C1 segment of cervical spinal cord (tissue), 14 donors: ENCODE measurements at regions not wholly inside any gene's neighbourhood (a gene's known extent, or its start where the extent isn't known, plus 50 kb on each side); places are given as distances from the start of the nearest gene placed in this dataset.
"Not testable (repeated sequence)": the region's sequence is repeated elsewhere in the genome, so short reads cannot be mapped to it uniquely, and the experiment has no call there.

Source experiments
- DNase-seq, 14 donors: peaks; one replicate each; lab custom pipeline; 2025; lab: John Stamatoyannopoulos, UW

GRCh38 chr4:188434643-188435042, 295.4 kb downstream of the TRIML1 start:
- DNase-seq, result no peak

- DNase-seq, result no peak
Observed at GRCh38 chr4:188435381-188435780, 296.1 kb downstream of the TRIML1 start.

- no peak for DNase-seq
Observed at GRCh38 chr4:188437535-188437934, 298.3 kb downstream of the TRIML1 start.

DNA sequence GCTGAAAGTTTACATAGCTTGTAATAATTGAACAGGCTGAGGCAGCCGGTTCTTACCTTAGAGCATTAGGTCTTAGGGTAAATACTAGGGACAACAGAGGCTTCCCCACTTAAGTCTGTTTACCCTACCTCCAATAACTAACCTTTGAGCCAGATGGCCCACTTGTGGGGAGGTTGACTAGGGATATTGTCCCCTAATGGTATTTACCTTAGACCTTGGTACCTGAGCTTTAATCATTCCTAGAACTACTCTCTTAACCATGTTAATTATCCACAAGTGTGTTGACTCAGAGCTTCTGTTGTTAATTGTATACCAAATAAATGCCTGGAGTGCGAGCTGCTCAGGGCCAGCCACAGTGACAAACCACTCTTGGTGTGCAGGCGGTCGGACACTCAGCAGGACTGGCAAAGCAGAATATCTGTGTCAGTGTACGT, 299.2 kb downstream of the TRIML1 start:
- not testable (repeated sequence) for DNase-seq

DNA sequence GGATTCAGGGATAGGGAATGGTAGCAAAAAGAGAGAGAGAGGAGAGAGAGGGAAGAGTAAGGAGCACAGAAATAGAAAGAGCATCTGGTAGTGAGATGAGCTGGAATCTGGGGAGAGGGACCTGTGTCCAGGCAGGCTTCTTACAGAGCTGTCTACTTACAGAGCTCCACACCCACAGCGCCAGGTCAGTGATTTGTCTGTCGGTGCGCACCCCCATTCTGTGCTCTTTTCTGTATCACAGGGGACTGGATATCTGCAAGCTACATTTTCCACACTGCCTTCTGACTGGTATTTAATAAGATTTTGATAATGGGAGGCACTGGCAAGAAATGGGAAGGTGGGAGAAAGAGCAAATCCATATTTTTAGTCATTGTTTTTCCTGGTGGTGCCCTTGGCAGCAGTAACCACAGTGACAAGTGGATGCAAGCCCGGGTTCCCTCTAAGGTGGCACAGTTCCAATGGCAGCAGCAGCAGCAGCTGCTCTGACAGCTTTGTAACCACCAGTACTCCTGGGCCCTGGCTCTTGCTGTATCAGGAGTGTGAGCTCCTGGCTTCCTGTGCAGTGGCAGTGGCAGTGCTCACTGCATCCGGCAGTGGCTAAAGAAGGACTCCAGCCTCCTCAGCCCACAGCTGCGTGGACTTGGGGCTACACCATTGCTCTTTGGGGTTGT, 300.5 kb downstream of the TRIML1 start:
- DNase-seq, result peak in 7 of 14 donors; percentile 6 to 40 (median 15)

- DNase-seq, result no peak
Observed at GRCh38 chr4:188444500-188444899, 305.3 kb downstream of the TRIML1 start.

DNA sequence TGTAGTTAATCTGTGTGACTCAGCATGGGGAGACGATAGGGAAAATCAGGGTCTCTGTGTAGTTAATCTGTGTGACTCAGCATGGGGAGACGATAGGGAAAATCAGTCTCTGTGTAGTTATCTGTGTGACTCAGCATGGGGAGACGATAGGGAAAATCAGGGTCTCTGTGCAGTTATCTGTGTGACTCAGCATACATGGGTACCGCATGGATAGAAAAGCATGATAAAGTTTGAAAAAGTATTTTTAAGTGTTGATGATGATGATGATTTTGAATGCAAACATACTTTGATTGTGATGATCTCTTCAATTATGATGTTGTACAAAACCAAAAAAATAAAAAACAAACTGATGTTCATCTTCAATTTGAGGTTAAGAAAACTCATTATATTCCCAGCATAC, 309.8 kb downstream of the TRIML1 start:
- not testable (repeated sequence) for DNase-seq

DNA sequence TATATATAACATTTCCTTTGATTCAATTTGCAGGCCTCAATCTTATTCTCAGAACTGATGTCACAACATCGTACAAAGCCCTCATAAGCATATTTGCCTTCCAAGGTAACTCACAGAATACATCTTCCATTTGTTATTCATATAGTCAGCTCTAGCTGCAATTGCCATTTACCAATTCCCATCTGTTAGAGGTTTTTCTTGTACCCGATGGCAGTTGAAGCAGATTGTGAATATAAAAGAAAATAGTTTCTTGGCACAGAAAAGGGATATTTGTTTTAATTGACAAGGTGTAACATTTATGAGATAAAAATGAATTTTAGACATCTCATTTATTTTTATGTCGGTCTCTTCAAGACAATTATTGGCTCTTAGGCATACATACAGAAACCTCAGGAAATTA, 311.3 kb downstream of the TRIML1 start:
- DNase-seq, result no peak

GRCh38 chr4:188452097-188452496, 312.9 kb downstream of the TRIML1 start:
- DNase-seq, result no peak

DNA sequence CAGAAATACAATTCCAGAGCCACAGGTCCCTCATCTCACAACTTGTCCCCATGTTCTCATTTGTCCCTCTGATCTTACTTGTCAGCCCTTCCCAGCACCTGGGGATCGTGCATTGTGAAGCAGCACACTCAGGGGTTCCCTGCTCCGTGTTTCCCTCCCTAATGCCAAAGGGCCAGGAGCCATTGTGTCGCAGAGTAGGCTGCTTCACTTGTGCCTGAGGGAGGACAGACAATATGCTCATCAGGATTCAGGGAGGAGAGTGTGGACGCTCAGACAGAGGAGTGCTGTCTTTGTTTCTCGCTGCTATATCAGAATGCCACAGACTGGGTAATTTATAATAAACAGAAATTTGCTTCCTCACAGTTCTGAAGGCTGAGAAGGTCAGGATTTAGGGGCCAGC, 315.3 kb downstream of the TRIML1 start:
- no peak for DNase-seq

DNA sequence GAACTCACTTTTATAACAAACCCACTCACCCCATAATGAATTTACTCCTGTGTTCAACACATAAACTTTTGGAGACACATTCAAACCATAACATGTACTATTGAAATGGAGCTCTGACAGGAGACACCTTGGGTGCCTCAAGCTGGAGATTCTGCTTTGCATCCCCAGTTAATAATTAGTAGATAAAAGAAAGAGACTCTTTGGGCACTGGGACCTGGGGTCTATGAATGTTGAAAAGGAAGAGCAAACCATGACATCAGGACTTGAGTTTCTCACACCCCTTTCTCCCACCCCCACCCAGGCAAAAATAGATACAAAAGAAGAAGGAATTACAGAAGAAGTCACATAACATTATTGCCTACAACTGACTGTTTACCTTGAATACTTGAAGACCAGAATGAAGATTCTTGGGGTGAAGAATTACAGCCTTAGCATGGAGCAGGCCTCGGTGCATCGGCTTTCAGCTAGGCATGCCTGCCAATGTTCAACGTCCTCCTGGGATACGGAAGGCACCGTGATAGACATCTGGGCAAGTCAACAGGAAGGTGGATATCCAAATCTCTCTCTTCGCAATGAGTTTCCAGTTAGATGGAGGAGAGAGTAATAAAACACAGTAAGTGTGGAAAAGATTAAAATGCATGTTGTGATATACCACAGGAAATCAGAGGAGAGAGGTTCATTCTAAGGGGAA, 316.0 kb downstream of the TRIML1 start:
- peak in 1 of 14 donors; percentile 9 for DNase-seq

GRCh38 chr4:188459381-188459780, 320.1 kb downstream of the TRIML1 start:
- no peak for DNase-seq

- no peak for DNase-seq
Observed at GRCh38 chr4:188463909-188464308, 324.7 kb downstream of the TRIML1 start.

DNA sequence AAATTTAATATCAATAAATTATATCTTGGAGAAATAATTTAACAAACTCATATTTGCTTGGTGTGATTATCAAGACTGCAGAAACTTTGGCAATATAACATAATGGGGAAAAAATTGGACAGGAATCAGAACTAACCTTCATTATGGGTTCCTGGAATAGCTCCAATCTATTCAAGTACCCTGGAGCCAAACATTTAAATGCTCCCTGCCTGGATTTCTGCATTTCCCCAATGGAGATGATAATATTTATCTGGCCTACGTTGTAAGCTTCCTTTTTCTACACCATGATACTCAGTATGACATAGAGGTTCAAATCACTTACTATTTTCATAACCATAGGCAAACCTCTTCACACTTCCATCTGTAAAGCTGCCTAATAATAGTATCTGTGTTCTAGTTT, 326.8 kb downstream of the TRIML1 start:
- DNase-seq, result no peak

GRCh38 chr4:188484256-188484655, 345.0 kb downstream of the TRIML1 start:
- no peak for DNase-seq

DNA sequence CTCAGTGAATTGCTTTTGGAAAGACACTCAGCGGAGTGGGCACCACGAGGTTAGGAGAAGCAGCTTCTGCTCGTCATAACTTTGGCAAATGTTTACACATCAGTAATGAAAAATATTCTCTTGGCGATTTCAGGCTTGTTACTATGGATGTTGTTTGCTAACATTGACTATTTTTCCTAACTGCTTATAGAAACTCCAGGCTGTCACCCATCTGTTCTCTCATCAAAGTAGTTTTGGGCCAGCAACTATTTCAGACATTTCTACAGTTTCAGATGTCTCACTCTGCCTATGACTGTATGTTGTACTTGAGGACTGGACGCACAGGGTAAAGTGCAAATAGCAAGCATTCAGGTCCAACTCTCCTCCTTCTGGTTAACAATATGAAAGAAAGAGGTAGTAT, 346.7 kb downstream of the TRIML1 start:
- no peak for DNase-seq

GRCh38 chr4:188492886-188493285, 353.6 kb downstream of the TRIML1 start:
- DNase-seq, result no peak

DNA sequence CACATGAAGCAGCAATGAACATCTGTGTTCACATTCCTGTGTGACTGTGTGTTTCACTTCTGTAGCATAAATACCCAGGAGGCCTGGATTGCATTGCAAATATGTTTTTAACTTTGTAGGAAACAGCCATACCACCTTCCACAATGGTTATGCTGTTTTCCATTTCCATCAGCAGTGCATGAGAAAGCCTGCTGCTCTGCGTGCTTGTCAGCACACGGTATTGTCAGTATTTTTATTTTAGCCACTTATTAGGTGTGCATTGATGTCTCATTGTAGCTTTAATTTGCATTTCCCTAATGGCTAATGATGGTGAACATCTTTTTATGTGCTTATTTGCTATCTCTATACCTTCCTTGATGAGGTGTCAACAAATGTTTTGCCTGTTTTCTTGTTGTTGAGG, 355.9 kb downstream of the TRIML1 start:
- DNase-seq, result no peak

DNA sequence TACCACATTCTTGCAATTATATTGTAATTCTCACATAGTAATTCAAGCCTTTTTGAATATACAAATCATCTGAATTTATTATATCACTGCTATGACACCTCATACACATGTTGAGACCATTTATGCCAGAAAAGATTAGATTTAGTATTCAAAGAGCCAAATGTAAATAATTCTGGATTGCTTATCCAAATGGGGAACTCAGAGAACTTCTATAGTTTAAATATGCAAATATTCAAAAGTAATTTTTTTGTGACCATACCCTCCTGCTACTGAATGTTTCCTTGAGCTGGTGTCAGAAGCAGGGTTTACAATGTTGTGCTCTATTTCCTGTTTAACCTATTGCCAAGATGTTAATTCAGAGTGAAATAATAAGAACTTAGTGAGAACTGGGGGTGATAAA, 372.2 kb downstream of the TRIML1 start:
- no peak for DNase-seq

DNA sequence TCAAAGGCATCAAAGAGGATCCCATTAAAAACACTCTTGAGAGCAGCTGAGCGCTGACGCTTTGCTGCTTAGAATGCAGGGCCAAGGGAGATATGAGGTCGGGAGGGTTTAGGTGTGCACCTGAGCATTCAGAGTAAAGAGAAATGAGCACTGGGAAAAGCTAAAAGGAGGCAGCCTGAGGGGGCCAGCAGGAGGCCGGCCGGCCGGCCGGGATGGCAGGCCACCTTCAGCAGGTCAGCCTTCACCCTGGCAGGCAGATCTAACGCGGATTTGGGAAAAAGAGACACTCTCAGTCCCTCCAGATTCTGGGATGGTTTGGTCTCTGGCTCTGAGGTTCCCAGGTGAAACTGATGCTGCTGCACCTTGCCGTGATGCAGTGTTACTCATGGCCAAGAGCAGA, 393.5 kb downstream of the TRIML1 start:
- DNase-seq, result no peak

GRCh38 chr4:188534297-188534696, 395.1 kb downstream of the TRIML1 start:
- no peak for DNase-seq

- no peak for DNase-seq
Observed at GRCh38 chr4:188534917-188535316, 395.7 kb downstream of the TRIML1 start.

GRCh38 chr4:188536826-188537225, 397.6 kb downstream of the TRIML1 start:
- DNase-seq, result no peak
